Dermis blood vessel endothelial cell (primary cell): ENCODE measurements at regions not wholly inside any gene's neighbourhood (a gene's known extent, or its start where the extent isn't known, plus 50 kb on each side); places are given as distances from the start of the nearest gene placed in this dataset.

Source experiments
- DNase-seq: peaks from one replicate; pipeline ENCODE4 v3.0.0; 2010

DNA sequence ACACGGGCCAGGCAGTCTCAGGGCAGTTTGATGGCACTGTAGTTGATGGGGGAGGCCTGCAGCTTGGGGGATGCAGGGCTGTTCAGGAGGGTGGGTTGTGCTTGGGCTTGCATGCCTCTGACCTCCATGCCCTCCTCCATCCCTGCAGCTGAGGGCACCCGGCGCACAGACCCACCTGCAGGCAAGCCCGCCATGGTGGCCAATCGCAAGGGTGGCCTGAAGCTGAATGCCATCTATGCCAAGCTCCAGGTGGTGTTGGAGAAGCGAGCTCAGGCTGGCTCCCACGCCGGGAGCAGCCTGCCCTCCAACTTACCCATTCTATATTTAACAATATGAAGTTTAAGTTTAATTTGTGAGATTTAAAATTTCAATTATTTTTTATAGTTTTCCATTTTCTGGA is 228.7 kb upstream of the DPH6 start:
- no peak for DNase-seq

DNA sequence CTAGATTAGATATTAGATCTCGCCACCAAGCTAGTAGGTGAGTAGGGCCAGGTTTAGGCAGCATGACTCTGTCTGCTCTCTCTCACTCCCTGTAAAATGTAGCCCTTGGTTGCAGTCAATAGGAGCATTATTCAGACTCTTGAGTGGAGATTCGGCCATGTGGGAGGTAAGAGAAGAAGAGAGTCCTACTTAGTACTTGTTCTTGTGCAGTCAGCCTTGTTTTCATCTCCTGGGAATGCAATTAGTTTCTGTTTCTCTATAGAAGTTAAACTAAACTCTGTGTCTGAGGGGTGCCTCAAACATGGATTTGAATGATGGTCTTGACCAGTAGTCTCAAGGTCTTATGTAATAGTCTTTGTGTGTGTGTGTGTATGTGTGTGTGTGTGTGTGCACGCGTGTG is 229.5 kb upstream of the DPH6 start:
- no peak for DNase-seq

DNA sequence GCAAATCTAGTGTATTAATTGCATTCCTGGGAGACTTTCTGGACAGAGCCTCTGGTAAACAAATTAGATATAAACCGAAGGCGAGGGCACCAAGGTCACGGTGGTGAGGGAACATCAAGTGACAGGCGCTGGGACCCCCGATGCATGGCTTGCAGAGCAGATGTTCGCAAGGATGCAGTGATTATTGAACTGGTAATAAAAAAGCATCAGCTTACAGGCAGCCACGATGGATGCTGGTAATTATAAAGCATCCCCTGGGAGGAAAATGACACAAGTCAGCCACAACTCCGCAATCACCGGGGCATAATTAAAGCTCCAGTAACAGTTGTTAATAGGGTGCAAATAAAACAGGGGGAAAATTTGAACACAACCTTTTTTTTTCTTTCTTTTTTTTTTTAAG is 231.1 kb upstream of the DPH6 start:
- DNase-seq = no peak

DNA sequence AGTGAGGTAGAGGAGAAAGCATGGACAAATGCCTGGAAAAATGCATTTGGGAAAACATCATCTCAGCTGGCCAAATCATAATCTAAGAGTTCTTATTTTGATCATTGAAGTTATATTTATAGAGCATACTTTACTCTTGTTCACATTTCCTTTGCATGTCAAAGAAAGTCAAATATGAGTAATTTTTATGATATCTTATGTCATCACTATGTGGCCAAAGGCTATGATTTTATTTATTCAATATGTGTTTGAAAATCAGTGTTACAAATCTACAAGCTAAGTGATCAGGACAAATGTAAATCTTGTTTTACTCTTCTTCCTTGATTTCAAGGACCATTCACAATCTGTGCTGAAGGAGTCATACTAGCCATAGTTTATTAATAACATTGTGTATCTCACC is 237.2 kb upstream of the DPH6 start:
- DNase-seq = no peak

DNA sequence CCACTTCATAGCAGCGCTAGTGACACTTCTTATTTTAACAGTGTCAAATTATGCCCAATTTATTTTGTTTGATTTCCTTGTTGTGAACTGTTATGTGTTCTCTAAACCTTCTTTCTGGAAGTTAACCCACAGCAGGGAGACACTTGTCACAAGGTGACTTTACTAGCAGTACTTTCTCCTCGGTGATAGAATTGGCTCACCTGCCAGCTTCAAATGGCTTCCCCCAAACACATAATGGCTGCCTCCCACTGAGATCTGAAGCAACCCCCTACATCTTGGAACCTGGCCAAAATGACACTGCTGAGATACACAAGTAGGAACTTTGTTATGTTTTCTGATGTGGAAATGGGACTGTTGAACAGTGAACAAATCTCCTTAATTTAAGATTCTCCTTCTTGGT is 238.8 kb upstream of the DPH6 start:
- no peak for DNase-seq

DNA sequence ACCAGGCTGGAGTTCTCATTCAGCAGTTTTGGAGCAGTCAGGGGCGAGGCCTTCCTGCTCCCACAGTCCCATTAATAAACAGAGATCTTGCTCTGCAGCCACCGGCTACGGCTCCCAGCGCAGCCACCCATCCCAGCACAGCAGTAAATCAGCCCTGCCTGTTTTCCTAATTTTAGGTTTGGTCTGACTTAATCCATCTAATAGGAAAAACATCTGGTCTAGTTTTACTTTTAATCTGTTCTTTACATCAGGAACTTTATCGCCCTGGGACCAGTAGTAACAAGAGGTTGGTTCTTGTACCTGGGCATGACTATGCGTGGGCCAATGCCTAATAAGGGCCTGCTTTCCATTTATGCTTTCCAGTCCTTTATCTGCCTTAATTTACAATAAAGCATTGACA is 264.0 kb upstream of the DPH6 start:
- DNase-seq = no peak

DNA sequence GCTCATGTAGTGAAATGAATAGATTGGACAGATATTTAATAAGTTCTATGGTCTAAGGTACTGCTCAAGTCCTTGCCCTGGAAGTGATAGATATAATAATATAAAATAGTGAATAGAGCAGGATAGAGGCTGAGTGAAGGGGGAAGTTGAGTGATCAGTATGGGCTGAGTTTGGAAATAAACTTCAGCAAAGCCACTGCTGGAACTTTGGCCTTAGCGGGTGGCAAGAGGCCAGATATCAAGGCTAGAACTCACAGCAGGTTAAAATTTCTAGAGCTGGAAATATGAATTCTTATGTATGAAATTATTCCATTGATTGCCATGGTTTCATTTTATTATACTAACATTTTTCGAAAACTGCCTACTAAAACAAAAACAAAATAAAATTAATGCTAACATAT is 267.6 kb upstream of the DPH6 start:
- no peak for DNase-seq

DNA sequence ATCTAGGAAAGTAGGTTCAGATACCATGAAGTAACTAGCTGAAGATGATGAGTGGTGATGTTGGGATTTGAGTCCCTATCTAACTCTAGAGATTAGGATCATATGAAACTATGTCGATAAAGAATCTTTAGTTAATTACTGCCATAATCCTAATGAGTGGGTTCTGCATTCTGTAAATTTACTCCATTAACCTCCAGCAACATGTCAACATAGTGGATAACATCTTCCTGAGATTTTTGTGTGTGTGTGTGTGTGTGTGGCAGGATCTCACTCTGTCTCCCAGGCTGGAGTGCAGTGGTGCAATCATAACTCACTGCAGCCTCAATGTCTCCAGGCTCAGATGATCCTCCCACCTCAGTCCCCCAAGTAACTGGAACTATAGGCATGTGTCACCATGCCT is 272.9 kb upstream of the DPH6 start:
- DNase-seq = no peak

DNA sequence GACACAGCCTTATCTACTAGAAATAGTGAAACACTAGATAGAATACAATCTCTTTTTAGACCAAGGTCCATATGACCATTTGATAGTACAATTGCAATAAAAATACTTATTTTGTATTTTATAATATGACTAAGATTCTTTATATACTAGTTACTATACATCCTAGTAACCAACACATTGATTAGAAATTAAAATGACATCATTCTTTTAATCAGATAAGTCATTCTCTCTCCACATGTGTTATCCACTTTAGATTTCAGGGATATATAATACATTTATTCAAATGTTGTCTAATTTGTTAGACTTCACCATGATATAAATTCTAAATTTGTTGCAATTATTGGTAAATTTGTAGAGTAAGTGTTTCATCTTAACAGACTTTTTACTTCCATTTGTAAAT is 276.2 kb upstream of the DPH6 start:
- DNase-seq = no peak

DNA sequence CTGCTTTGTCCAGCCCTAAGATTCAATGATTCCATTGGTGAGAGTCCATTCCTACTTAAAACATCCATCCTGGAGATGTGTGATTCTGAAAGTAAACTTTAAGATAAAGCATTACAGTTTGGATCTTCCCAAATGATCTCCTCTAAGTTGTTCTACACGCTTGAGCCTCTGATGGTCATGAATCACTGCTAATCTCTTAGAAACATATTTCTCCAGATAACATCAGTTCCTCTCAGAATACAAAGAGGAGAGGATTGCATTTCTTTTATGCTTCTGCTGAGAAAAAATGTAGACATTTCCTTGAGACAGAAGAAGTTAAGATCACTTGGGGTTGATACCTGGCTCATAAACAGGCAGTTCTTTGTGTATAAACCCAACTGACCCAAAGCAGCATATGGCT is 281.2 kb upstream of the DPH6 start:
- peak; percentile 20 for DNase-seq

DNA sequence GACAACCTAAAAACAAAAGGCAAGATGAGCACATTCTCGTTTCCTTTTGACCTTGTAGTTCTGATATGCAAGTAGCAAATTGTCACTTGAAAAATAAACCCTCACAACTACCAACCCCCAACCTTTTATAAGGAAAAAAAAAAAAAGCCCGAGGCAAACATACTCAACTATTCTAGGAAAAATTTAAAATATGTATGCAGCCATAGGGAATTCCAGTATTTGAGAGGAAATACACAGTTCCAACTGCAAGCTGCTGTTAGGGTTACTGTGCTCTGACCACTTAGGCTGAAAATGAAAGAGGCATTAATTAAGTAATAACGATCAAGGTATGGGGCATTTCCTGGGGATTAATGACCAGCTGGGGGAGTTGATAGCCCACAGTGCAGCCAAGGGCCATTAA is 281.9 kb upstream of the DPH6 start:
- DNase-seq = peak; percentile 4

DNA sequence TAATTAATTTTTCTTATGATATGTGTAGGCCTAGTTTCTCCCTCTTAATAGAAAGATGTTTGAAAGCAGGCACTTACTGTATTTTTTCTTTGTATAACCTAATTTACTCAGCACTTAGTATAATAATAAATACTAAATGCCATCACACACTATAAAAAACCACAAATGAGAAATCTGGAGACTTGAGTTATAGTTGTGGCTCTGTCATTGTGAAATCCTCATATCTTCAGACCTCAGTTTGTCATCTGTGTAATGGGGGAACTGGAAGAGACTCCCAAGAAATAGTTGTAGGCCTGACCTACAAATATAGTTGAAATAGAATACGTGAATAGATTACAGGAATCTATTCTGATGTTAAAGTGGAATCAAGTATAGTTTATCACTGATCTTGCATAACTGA is 287.6 kb upstream of the DPH6 start:
- DNase-seq = no peak

DNA sequence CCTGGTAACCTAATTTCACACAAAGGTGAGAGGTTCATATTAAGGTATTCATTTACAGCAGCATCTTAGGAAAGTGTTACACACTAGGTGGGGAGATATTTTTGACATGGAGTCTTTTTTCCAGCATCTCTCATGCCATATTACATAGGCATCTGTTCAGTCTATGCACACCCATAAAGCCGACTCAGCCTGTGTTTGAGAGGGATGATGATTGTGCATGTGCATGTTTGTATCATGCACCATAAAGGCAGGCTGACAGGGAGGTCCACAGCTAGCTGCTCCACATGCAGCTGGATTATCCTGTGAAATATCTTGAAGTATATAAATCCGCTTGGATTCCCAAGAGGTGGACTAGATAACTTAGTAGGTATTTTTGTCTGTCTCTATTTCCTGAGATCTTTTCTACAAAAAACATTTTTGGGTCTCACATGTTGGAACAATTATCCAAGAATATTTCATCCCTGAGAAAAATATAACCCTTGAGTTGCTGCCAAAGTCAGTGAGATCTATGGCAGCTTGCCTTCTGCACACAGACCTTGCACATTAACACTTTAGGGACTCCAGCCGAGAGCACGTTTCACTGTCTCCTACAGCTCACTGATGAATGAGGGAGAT is 288.4 kb upstream of the DPH6 start:
- no peak for DNase-seq

DNA sequence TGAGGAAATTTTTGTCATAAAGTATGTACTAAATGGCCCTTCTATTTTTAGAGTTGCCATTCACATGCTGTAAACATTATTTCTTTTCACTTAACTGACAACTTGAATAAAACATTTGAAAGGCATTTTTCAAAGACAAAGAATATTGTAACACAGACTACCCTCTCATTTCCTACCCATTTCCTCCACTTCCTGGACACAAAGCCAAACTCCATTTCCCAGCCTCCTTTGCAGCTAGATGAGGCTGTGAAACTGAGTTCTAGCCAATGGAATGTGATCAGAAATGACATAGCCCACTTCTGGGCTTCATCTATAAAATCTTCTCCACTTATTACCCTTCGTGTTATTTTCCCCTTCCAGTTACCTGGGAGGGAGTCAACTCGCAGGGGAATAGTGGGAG is 288.9 kb upstream of the DPH6 start:
- DNase-seq = peak; percentile 1

DNA sequence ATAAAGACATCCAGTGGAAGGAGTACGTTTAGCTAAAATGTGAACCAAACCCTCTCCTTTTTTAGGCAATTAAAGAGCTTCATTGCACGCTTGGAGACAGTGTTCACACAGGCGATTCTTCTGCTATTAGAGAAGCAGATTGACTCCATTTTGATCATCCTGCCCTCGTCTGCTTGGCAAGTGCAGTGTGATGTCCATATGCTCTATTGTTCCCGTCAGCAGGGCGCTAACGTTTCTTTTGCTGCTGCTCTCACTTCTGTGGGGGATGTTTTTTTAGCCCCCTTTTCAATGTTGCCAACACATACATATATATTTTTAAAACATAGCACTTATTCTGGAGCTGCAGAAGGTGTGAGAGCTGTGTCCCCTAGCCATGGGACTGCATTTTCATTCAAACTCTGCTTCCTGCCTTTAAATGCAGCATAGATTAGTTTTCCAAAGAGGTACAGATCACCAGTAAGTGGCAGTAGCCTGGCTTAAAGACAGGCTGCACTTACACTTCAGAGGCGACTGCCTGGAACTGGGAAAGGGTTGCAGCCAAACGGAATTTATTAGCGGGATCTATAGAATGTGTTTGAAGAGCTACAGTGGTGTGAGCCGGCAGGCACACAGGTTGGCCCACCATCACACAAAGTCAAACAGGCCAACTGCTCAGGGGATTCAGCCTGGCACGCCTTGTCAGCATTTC is 292.6 kb upstream of the DPH6 start:
- no peak for DNase-seq

DNA sequence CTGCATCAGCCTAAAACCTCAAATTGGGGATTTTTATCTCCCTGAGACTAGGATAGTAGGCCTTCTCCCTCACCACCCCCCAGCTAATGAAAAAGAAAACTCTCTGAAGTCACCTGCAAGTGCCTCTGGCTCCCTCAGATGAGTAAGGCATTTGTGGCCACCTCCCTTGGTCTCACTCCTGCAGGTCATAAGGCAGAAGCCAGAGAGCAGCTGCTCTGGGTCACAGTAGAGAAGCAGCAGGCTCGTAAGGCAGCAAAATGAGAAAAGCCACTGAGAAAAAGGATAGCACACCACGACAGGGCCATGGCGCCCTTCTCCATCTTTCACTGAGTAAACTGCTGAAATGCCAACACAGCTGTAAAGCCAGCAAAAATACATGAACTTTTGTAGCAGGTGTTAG is 296.7 kb upstream of the DPH6 start:
- no peak for DNase-seq

DNA sequence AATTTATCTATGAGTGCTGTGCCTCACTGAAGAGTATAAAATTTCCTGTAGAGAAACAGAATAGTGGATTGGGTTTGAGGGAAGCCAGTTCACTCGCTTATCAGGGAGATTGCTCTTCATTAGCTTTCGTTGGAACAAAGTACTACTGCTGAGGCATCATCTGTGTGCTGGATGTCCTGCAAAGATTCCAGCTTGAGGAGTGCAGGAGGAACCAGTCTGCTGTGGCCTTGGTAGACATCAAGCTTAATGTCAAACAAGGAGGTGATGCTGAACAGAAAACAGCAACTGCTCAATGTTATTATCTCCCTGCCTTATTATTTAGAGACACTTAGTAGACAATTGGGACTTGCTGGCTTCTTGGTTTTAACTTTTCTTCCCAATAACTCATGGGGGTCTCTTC is 297.5 kb upstream of the DPH6 start:
- DNase-seq = no peak

DNA sequence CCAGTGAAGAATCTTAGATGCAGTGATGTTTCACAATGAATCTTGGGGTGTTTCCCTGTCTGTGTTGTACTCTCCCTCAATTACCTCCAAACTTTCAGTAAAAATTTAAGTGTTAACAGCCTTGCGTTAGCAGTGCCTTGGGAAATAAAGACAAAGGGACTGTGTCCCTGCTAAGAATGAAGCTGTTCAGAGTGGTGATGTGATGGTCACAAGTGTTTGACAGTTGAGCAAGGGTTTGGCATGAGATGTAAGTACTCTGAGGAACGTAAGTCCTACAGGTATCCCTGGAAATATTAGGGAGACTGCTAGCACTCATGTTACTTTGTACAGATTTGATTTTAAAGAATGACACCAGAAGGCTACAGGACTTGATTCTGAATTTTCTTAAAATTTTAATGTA is 304.3 kb upstream of the DPH6 start:
- no peak for DNase-seq

DNA sequence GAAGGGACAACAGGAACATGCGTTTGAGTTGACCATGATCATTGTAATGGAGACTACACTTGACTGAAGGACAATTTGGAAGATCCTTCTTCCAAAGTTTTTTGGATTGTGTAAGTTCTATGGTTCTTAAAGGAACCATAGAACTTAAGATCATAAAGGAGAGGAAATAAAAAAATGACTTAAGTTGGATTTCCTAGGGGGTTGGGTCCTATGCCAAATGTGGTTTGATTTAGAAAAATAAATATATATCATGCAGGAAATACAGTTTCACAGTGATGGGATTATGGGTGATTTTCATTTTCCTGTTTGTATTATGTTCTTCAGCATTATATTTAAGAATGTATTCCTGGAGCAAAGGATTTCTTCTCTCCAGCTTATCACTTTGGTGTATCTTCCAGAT is 305.5 kb upstream of the DPH6 start:
- DNase-seq = no peak

DNA sequence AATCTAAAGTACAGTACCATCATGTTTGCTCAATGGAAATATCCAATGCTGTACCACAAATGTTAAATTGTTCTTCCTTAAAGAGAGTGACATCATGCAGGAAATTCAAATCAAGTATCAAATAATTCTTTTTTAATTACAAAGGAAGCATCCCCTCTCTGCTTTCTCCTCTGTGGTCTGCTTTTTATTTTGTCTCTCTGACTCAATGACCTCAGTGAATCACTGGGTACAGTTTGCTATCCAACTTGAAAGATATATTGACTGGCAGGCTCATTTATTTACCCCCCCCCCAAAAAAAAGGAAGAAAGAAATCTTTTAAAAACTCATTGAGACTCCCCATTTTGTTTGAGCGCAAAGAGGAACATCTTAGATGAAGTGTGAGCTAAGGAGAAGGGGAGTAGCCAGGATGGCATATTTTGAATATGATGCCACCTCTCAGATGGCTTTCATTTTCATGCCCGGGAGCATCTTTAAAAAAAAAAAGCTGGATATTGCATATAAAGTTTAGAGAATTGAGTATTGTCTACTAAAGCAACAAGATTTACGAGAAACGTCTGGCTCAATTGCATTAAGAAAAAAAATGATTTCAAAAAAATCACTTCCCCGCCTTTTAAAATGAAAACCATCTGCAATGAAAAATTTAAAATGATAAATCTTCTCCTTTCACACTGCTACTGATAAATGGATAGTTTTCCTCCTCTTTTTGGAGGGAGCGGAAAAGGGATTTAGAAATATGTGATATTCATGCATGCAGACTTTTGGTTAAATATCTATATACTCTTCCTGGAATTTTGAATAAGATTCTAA is 307.1 kb upstream of the DPH6 start:
- no peak for DNase-seq

DNA sequence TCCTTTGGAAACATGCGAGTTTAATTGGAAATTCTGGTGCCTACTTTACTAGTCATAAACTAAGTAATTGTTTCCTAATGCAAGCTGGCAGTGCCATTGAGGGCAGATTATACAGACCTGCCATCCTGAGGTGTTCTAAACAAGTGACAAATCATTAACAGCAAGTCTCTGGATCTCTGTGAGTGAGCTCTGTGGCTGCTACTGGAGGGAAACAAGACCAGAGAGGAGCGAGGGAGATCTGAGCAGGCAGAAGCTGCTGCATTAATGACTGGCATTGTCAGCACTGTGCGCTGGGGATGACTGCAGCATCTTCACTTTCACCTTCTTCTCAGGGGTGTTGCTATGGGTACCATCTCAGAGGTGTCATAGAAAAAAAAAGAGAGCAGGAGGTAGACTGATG is 308.4 kb upstream of the DPH6 start:
- DNase-seq = no peak

DNA sequence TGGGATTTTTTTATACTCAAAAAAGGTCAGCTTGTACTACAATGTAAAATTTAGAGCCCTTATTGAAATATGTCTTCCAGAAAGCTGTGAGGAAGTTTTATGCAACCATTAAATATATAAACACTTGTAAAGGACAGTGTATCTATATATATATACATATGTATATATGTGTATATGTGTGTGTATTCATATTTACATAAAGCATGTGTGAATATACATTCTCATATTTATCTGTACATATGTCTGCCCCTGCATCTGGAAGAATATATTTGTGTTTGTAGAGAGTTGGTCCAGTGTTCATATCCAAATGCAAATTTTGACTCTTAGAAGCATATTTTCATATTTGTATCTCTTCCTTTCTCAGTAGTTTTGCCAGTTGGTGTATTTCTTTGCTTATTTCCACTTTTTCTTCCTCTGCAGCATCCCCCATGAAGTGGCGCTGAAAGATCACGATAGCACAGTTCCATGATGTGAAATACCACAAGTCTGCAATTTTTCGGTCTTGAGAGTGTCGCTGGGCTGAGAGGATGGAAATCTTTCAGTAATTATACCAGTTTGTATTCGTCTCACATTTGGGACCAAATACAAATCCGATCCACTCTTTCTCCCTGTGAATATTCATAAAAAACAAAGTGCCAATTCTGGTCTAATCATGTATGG is 311.7 kb upstream of the DPH6 start:
- DNase-seq = no peak

DNA sequence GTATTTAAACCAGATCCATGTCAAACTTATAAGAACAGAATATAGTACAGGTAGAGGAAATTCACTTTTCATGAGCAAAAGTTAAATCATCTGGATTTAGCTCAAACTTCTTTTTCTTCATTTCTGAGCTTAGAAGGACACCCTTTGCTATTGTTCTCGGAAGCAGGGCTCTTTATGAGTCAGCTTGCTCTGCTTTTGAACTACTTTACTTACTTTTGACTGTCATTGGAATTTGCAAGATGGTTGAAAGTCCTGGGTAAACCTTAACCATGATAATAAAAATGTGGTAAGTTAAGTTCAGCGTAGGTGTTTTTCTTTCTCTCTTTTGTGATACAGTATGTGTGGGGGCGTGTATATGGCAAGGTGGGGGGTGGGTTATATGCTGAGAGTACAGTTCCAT is 312.7 kb upstream of the DPH6 start:
- DNase-seq = peak; percentile 20

DNA sequence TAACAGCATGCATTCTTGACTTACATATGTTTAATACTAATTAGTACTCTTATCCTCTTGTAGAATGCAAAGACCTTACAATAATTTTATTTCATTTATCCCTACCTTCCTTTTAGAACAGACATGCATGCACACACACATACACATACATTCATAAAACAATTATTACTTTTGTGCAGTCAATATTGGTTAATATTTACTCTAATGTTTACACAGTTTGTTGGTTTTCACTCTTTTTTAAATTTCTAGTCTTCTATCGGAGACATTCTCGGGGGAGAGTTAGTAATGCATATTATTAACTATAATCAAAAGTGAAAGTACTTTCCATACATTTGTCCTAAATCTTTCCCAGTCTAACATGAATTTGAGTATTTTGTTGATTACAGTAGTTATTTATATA is 317.7 kb upstream of the DPH6 start:
- DNase-seq = no peak
